Epithelial cell of esophagus (primary cell): ENCODE measurements at regions not wholly inside any gene's neighbourhood (a gene's known extent, or its start where the extent isn't known, plus 50 kb on each side); places are given as distances from the start of the nearest gene placed in this dataset.
A peak's percentile ranks its signal among the peaks of the same experiment; 100 is the strongest.
"Not testable (repeated sequence)": the region's sequence is repeated elsewhere in the genome, so short reads cannot be mapped to it uniquely, and the experiment has no call there.

Experiments used
- DNase-seq: peaks from one replicate; pipeline ENCODE4 v3.0.0; 2010; ENCODE audit warnings: low read depth
- H3K4me3 ChIP-seq: 2 replicates; pipeline ENCODE4 v1.5.1; 2011; ENCODE audit warnings: mild to moderate bottlenecking, low read length, control low read depth
- CTCF ChIP-seq: IDR thresholded peaks from 2 replicates; pipeline ENCODE4 v1.5.1; 2011; ENCODE audit warnings: low read depth, mild to moderate bottlenecking, low read length, control low read depth, inconsistent platforms; ENCODE audit not compliant: insufficient read depth; ENCODE audit errors: missing control alignments

GRCh38 chrX:139475432-139475831, 55.1 kb upstream of the F9 start:
- no peak for TF ChIP-seq CTCF
- no peak overlapping the region for H3K4me3 ChIP-seq
- no peak for DNase-seq

- not testable (repeated sequence) for DNase-seq, H3K4me3 ChIP-seq
These were observed 68.6 kb upstream of the F9 start for GRCh38 chrX:139461945-139462344.

- DNase-seq = no peak
- no peak for TF ChIP-seq CTCF
- no peak overlapping the region for H3K4me3 ChIP-seq
These were observed 75.8 kb upstream of the F9 start for GRCh38 chrX:139454743-139455142.

- H3K4me3 ChIP-seq = no peak overlapping the region
- peak; percentile 0 for DNase-seq
- TF ChIP-seq CTCF = no peak
These were observed 81.5 kb upstream of the F9 start for GRCh38 chrX:139448996-139449395.

- TF ChIP-seq CTCF = no peak
- no peak for DNase-seq
These were observed 83.7 kb upstream of the F9 start for GRCh38 chrX:139446832-139447231.

GRCh38 chrX:139429913-139430312, 100.6 kb upstream of the F9 start:
- peak; percentile 49 for TF ChIP-seq CTCF
- DNase-seq = peak; percentile 23
- no peak overlapping the region for H3K4me3 ChIP-seq

More at GRCh38 chrX:139446832-139447231, 83.7 kb upstream of the F9 start:
- H3K4me3 ChIP-seq = no peak overlapping the region

- H3K4me3 ChIP-seq = no peak overlapping the region
- TF ChIP-seq CTCF = no peak
- no peak for DNase-seq
These were observed 107.4 kb upstream of the F9 start for GRCh38 chrX:139423186-139423585.

- not testable (repeated sequence) for DNase-seq, H3K4me3 ChIP-seq
These were observed 132.3 kb upstream of the F9 start for GRCh38 chrX:139398258-139398657.
